ENCODE measurements at regions not wholly inside any gene's neighbourhood (a gene's known extent, or its start where the extent isn't known, plus 50 kb on each side); places are given as distances from the start of the nearest gene placed in this dataset.

- TF ChIP-seq EP300 (IDR thresholded peaks at IDR 0.05) = no peak
- no peak for TF ChIP-seq CTCF (IDR thresholded peaks at IDR 0.05)
- no peak for TF ChIP-seq POLR2A (IDR thresholded peaks at IDR 0.05)
- no peak for TF ChIP-seq POLR2AphosphoS5 (IDR thresholded peaks at IDR 0.05)
- 83 to 89% methylated on average over 4 of the region's 4 CpGs for WGBS, 2 donors (ENCODE audit: low coverage in 1 of 2)
- Histone ChIP-seq H3K27ac (no peak overlapping the region), H3K9me3 (no peaks in the 10 kb centered on the region), H3K27me3 (no peaks in the 10 kb centered on the region), H3K36me3 (no peaks in the 10 kb centered on the region), H3K4me1 (peaks cover 0 to 19% (median 3%) of the 10 kb centered on the region in 3 donors), H3K4me3 (no peak overlapping the region)
- ATAC-seq = no peak
Measured at GRCh38 chr3:71874618-71875017, 89.7 kb upstream of the PROK2 start.

- H3K36me3 ChIP-seq = no peaks in the 10 kb centered on the region
- H3K27ac ChIP-seq = no peak overlapping the region
- ATAC-seq = no peak
Measured at GRCh38 chr3:71873093-71873611, 88.2 kb upstream of the PROK2 start.

DNA sequence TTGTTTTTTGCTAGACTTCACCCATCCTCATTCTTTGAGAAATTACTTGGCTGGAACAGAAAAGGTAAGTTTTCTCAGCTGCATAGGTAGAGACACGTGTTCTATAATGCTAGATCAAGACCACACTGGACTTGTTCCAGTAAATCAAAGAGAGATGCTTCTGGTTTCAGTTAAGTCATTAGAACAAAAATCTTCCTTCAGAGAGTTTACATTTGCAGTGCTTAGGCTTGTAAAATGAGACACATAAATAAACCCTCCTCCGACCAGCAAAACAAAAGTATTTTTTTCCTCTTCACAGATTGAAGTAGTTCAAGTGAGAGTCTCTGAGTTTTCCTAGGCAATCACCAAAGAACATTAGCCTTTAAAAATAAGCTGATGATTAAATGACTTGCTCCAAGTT lies 87.3 kb upstream of the PROK2 start:
- Histone ChIP-seq H3K4me1 (peaks cover 0 to 19% (median 3%) of the 10 kb centered on the region in 3 donors), H3K9me3 (no peaks in the 10 kb centered on the region), H3K27ac (no peak overlapping the region), H3K4me3 (no peak overlapping the region), H3K27me3 (no peaks in the 10 kb centered on the region), H3K36me3 (no peaks in the 10 kb centered on the region)
- 28 to 30% methylated on average over 2 of the region's 2 CpGs for WGBS, 2 donors (ENCODE audit: low coverage in 1 of 2)
- TF ChIP-seq POLR2A (IDR thresholded peaks at IDR 0.05) (no peak), POLR2AphosphoS5 (IDR thresholded peaks at IDR 0.05) (no peak), EP300 (IDR thresholded peaks at IDR 0.05) (no peak), CTCF (IDR thresholded peaks at IDR 0.05) (no peak)
- no peak for ATAC-seq

More at GRCh38 chr3:71873093-71873611, 88.2 kb upstream of the PROK2 start:
- 89 to 91% methylated on average over 5 to 6 of the region's 10 CpGs for WGBS, 2 donors (ENCODE audit: low coverage in 1 of 2)
- Histone ChIP-seq H3K27me3 (no peaks in the 10 kb centered on the region), H3K9me3 (no peaks in the 10 kb centered on the region), H3K4me3 (no peak overlapping the region), H3K4me1 (peaks cover 0 to 19% (median 3%) of the 10 kb centered on the region in 3 donors)
- no peak for TF ChIP-seq POLR2A (IDR thresholded peaks at IDR 0.05)
- TF ChIP-seq POLR2AphosphoS5 (IDR thresholded peaks at IDR 0.05) = no peak
- no peak for TF ChIP-seq EP300 (IDR thresholded peaks at IDR 0.05)

DNA sequence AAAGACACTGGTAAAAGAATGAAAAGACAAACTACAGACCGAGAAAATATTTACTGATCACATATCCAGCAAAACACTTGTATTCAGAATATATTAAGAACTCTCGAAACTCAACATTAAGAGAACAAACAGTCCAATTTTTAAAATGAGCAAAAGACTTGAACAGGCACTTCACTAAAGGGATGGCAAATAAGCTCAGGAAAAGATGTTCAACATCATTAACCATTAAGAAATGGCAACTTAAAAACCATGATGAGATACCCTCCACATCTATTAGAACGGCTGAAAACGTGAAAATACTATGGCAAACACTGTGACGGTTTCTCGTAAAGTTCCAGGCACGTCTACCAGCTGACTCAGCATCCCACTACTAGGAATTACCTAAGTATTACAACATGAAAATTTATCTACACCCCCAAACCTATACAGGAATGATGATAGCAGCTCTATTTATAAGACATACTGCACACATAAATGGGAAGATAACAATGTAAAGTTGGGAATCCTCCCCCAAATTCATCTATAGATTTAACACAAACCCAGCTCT lies 86.1 kb upstream of the PROK2 start:
- Histone ChIP-seq H3K9me3 (no peaks in the 10 kb centered on the region), H3K27ac (no peak overlapping the region), H3K27me3 (no peaks in the 10 kb centered on the region), H3K36me3 (no peaks in the 10 kb centered on the region), H3K4me1 (peaks cover 0 to 10% (median 3%) of the 10 kb centered on the region in 3 donors), H3K4me3 (no peak overlapping the region)
- 86 to 94% methylated on average over 7 of the region's 7 CpGs for WGBS, 2 donors (ENCODE audit: low coverage in 1 of 2)
- ATAC-seq = no peak
- TF ChIP-seq CTCF (IDR thresholded peaks at IDR 0.05) (no peak), POLR2A (IDR thresholded peaks at IDR 0.05) (no peak), EP300 (IDR thresholded peaks at IDR 0.05) (no peak), POLR2AphosphoS5 (IDR thresholded peaks at IDR 0.05) (no peak)

- no peak overlapping the region for H3K4me3 ChIP-seq
- WGBS, 2 donors (ENCODE audit: low coverage in 1 of 2) = 47 to 48% methylated on average over 3 of the region's 3 CpGs
- no peak for ATAC-seq
- H3K27ac ChIP-seq = no peak overlapping the region
- peaks cover 11% of the 10 kb centered on the region for H3K27me3 ChIP-seq
- H3K36me3 ChIP-seq = no peaks in the 10 kb centered on the region
- no peaks in the 10 kb centered on the region for H3K9me3 ChIP-seq
- TF ChIP-seq POLR2AphosphoS5 (IDR thresholded peaks at IDR 0.05) = no peak
- no peak for TF ChIP-seq EP300 (IDR thresholded peaks at IDR 0.05)
- no peak for TF ChIP-seq POLR2A (IDR thresholded peaks at IDR 0.05)
- TF ChIP-seq CTCF (IDR thresholded peaks at IDR 0.05) = no peak
- H3K4me1 ChIP-seq = no peaks in the 10 kb centered on the region
Measured at GRCh38 chr3:71868876-71869275, 83.9 kb upstream of the PROK2 start.

Measured in gastroesophageal sphincter (tissue), 4 donors.